ENCODE measurements at regions not wholly inside any gene's neighbourhood (a gene's known extent, or its start where the extent isn't known, plus 50 kb on each side); places are given as distances from the start of the nearest gene placed in this dataset.

DNA sequence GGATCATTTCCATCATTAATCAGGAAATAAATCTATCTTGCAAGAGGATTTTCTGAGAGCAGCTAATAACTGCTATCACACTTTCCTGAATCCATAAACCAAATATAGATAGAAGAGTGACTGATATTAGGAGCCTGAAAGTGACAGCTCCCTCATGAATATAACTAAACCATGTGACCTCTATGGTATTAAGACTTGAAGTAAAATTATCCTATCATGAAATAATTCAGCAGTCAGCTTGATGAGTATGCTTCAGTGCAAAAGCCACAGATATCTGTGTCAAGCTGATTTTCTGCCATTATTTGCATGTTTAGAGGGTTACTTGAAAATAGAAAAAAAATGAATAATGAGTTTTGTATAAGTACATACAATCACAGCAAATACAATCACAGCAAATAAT is 80.1 kb upstream of the PPP1R3A start:
- TF ChIP-seq EZH2phosphoT487 (IDR thresholded peaks at IDR 0.05) (no peak), EZH2 (IDR thresholded peaks at IDR 0.05) (no peak)

Measured in neural progenitor cell (in vitro differentiated cells).